Liver (tissue), 3 donors: ENCODE measurements at regions not wholly inside any gene's neighbourhood (a gene's known extent, or its start where the extent isn't known, plus 50 kb on each side); places are given as distances from the start of the nearest gene placed in this dataset.

Source experiments
- GABPA ChIP-seq, 2 donors: IDR thresholded peaks in 1 of 2; conservative IDR thresholded peaks in 1 of 2; 2 replicates each; pipeline ENCODE4 v1.6.1; 2016; ENCODE audit warnings: antibody characterized with exemption in 2 of 2, mild to moderate bottlenecking in 1 of 2, moderate library complexity in 1 of 2
- JUND ChIP-seq, 2 donors: IDR thresholded peaks; 2 replicates each; pipeline ENCODE4 v1.6.1; 2016; ENCODE audit warnings: antibody characterized with exemption in 2 of 2
- RAD21 ChIP-seq, 2 donors: IDR thresholded peaks; 2 replicates each; pipeline ENCODE4 v1.6.1; 2016; ENCODE audit warnings: antibody characterized with exemption in 2 of 2, mild to moderate bottlenecking in 2 of 2
- RXRA ChIP-seq, 2 donors: IDR thresholded peaks; 2 replicates each; pipeline ENCODE4 v1.6.1; 2017 to 2018; ENCODE audit warnings: antibody characterized with exemption in 2 of 2, mild to moderate bottlenecking in 1 of 2
- SP1 ChIP-seq: IDR thresholded peaks from 2 replicates; pipeline ENCODE4 v1.6.1; 2018; ENCODE audit warnings: antibody characterized with exemption, mild to moderate bottlenecking
- ZBTB33 ChIP-seq: IDR thresholded peaks from 2 replicates; pipeline ENCODE4 v1.6.1; 2016; ENCODE audit warnings: antibody characterized with exemption
- TF ChIP-seq, protein P1 (sequence below): fragments of 150-350 bp; IDR thresholded peaks from 2 replicates; pipeline ENCODE4 v1.5.1; 2017; ENCODE audit warnings: improper control_type of control experiment, low read depth, low read length; ENCODE audit not compliant: missing input control
- donor health status: healthy.
- donor health status: healthy.

GRCh38 chr2:184155791-184156190 lies 442.5 kb upstream of the ZNF804A start:
- TF ChIP-seq, protein P1, sequence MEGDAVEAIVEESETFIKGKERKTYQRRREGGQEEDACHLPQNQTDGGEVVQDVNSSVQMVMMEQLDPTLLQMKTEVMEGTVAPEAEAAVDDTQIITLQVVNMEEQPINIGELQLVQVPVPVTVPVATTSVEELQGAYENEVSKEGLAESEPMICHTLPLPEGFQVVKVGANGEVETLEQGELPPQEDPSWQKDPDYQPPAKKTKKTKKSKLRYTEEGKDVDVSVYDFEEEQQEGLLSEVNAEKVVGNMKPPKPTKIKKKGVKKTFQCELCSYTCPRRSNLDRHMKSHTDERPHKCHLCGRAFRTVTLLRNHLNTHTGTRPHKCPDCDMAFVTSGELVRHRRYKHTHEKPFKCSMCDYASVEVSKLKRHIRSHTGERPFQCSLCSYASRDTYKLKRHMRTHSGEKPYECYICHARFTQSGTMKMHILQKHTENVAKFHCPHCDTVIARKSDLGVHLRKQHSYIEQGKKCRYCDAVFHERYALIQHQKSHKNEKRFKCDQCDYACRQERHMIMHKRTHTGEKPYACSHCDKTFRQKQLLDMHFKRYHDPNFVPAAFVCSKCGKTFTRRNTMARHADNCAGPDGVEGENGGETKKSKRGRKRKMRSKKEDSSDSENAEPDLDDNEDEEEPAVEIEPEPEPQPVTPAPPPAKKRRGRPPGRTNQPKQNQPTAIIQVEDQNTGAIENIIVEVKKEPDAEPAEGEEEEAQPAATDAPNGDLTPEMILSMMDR, result no peak
- no peak for TF ChIP-seq JUND (IDR thresholded peaks at IDR 0.05)
- no peak for TF ChIP-seq GABPA (IDR thresholded peaks at IDR 0.05 in 1 of 2, conservative IDR thresholded peaks at IDR 0.05 in 1 of 2)
- no peak for TF ChIP-seq SP1
- TF ChIP-seq RXRA (IDR thresholded peaks at IDR 0.05), result no peak
- no peak for TF ChIP-seq ZBTB33
- TF ChIP-seq RAD21 (IDR thresholded peaks at IDR 0.05), result no peak
